Mesothelial cell of epicardium (in vitro differentiated cells): ENCODE measurements at regions not wholly inside any gene's neighbourhood (a gene's known extent, or its start where the extent isn't known, plus 50 kb on each side); places are given as distances from the start of the nearest gene placed in this dataset.

Experiments used
- DNase-seq, 2 experiments: peaks; one replicate each; pipeline ENCODE4 v3.0.0; 2021; ENCODE audit warnings: low spot score in 2 of 2; ENCODE audit not compliant: unreplicated experiment in 2 of 2
- H3K27ac Mint-ChIP-seq: 2 replicates; pipeline ENCODE4 v1.8.0; 2021; ENCODE audit warnings: mixed read lengths
- H3K27me3 Mint-ChIP-seq: 2 replicates; pipeline ENCODE4 v1.8.0; 2021; ENCODE audit warnings: low read depth, mixed read lengths
- H3K36me3 Mint-ChIP-seq: 2 replicates; pipeline ENCODE4 v1.8.0; 2021; ENCODE audit warnings: mixed read lengths
- H3K4me1 Mint-ChIP-seq: 2 replicates; pipeline ENCODE4 v1.8.0; 2021; ENCODE audit warnings: mixed read lengths
- H3K4me3 Mint-ChIP-seq: 2 replicates; pipeline ENCODE4 v1.8.0; 2021; ENCODE audit warnings: mild to moderate bottlenecking, moderate library complexity, mixed read lengths
- H3K9me3 Mint-ChIP-seq: 2 replicates; pipeline ENCODE4 v1.8.0; 2021; ENCODE audit warnings: mixed read lengths
- CTCF ChIP-seq: fragments of 200-600 bp; sonication (generic); IDR thresholded peaks from one replicate; pipeline ENCODE4 v1.5.0; 2021; ENCODE audit warnings: antibody characterized with exemption; ENCODE audit not compliant: unreplicated experiment

GRCh38 chr5:96080557-96080956 lies 118.9 kb upstream of the ELL2 start:
- Mint-ChIP-seq H3K27ac (no peak overlapping the region), H3K4me3 (no peak overlapping the region), H3K27me3 (peaks cover 5% of the 10 kb centered on the region), H3K36me3 (no peaks in the 10 kb centered on the region), H3K9me3 (no peaks in the 10 kb centered on the region), H3K4me1 (peaks cover 7% of the 10 kb centered on the region)
- no peak for TF ChIP-seq CTCF
- DNase-seq, result no peak

- DNase-seq, result no peak
Observed at GRCh38 chr5:96079962-96080361, 118.3 kb upstream of the ELL2 start.

GRCh38 chr5:96079075-96079474 lies 117.4 kb upstream of the ELL2 start:
- Mint-ChIP-seq H3K27me3 (peaks cover 5% of the 10 kb centered on the region), H3K4me3 (no peak overlapping the region), H3K9me3 (no peaks in the 10 kb centered on the region), H3K4me1 (peaks cover 14% of the 10 kb centered on the region), H3K27ac (no peak overlapping the region), H3K36me3 (no peaks in the 10 kb centered on the region)
- TF ChIP-seq CTCF, result no peak
- DNase-seq, result no peak

More at GRCh38 chr5:96079962-96080361, 118.3 kb upstream of the ELL2 start:
- Mint-ChIP-seq H3K27ac (no peak overlapping the region), H3K27me3 (peaks cover 5% of the 10 kb centered on the region), H3K4me1 (peaks cover 8% of the 10 kb centered on the region), H3K9me3 (no peaks in the 10 kb centered on the region), H3K4me3 (no peak overlapping the region), H3K36me3 (no peaks in the 10 kb centered on the region)
- no peak for TF ChIP-seq CTCF

- DNase-seq, result no peak
- H3K9me3 Mint-ChIP-seq, result no peaks in the 10 kb centered on the region
- H3K36me3 Mint-ChIP-seq, result no peaks in the 10 kb centered on the region
- H3K4me3 Mint-ChIP-seq, result no peak overlapping the region
- peaks cover 5% of the 10 kb centered on the region for H3K27me3 Mint-ChIP-seq
- peaks cover 7% of the 10 kb centered on the region for H3K4me1 Mint-ChIP-seq
- H3K27ac Mint-ChIP-seq, result no peak overlapping the region
- TF ChIP-seq CTCF, result no peak
Observed at GRCh38 chr5:96076451-96076850, 114.8 kb upstream of the ELL2 start.

- no peak for TF ChIP-seq CTCF
- no peak for DNase-seq
- H3K9me3 Mint-ChIP-seq, result no peaks in the 10 kb centered on the region
- H3K36me3 Mint-ChIP-seq, result no peaks in the 10 kb centered on the region
- H3K4me1 Mint-ChIP-seq, result peaks cover 7% of the 10 kb centered on the region
- H3K27me3 Mint-ChIP-seq, result no peaks in the 10 kb centered on the region
- peak overlapping the region; percentile 13 for H3K27ac Mint-ChIP-seq
- H3K4me3 Mint-ChIP-seq, result no peak overlapping the region
Observed at GRCh38 chr5:96075579-96076289, 114.1 kb upstream of the ELL2 start.
